Glomerular visceral epithelial cell (primary cell): ENCODE measurements at regions not wholly inside any gene's neighbourhood (a gene's known extent, or its start where the extent isn't known, plus 50 kb on each side); places are given as distances from the start of the nearest gene placed in this dataset.

Experiments
- DNase-seq: peaks from one replicate; pipeline ENCODE4 v3.0.0-alpha.2; 2016; ENCODE audit errors: extremely low spot score

DNA sequence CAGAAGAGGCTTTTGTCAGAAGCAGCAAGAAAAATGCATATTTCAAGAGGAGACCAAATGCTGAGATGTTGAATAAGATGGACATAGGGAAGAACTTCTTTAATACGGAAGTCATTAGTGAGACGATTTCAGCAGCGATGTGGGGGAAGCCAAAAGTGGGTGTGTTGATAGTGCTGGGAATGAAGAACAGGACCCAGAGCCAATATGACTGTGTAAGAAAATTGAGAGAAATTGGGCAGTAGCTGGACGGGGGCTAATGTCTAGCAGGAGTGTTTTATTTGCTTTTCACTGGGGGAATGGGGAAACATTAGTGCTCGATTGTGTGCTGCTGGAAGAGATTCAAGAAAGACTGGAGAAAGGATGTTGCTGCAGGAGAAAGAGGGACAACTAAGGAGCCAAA is 788.7 kb upstream of the KLHL29 start:
- DNase-seq = no peak

DNA sequence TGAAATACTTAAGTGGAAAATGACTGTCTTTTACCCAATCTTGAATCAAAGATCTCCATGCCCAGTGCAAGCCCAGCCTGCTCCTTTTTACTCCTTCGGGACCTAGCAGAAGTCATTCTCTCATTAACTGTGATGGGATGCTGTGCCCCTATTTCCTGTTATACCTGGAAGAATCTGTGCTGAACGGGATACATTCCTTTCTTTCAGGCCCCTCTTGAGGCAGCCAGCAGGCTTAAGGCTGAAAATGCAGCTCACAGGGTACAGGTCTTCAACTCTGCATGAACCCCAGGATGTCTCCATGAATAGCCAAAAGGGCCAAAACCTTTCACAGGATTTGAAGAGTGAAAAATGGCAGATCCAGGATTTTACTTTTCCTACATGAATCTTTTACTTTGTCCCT is 784.8 kb upstream of the KLHL29 start:
- no peak for DNase-seq

DNA sequence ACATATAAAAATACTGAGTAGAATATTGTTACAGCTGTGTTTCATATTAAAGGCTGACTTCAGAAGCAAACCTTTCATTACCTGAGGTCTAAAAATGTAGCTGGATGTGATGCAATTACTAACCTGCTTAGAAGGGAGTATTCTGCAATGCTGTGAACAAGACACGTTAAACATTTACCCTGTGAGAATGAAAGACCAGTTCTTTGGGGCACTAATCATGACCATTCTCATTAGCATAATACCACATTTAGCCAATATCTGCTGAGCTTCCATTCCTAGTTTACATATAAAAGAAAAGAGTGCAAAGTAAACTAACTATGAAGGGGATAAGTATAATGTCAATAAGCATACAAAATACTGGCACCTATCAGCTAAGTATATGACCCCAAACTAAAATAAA is 784.0 kb upstream of the KLHL29 start:
- no peak for DNase-seq

DNA sequence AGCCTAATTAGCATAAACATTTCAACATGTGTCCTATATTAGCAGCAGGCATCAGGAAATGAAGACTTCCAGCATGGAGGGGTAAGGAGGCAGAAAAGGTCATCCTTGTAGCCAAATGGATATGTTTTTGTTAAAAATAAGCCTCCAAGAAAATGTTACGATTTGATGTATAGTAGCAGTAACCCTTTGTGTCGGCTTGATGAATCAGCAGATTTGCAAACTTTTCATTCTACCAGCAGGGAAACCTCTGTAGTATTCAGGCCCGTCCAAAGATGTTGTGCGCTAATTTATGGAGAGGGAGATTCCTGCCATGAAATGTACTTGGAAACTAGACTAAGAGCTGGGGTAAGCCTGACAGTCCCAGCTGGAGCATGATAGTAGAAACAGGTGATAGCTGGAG is 780.8 kb upstream of the KLHL29 start:
- DNase-seq = no peak

DNA sequence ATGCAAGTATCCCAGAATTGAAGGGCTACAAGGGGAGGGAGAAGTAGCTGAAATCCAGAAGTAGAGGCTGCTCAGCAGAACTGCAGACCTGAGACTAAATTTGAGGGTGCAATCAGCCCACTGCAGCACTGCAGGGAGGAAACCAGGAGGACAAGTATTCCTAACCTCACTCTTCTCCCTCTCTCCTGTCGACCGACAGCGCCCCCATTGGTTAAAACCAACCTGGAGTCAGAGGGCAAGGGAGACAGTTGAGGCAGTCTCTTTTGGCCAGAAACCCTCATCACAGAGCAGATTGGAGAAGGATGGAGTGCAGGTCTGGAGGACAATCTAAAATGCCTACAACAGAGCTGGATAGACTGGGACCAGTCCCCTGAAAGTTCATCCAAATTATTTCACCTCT is 768.9 kb upstream of the KLHL29 start:
- no peak for DNase-seq

DNA sequence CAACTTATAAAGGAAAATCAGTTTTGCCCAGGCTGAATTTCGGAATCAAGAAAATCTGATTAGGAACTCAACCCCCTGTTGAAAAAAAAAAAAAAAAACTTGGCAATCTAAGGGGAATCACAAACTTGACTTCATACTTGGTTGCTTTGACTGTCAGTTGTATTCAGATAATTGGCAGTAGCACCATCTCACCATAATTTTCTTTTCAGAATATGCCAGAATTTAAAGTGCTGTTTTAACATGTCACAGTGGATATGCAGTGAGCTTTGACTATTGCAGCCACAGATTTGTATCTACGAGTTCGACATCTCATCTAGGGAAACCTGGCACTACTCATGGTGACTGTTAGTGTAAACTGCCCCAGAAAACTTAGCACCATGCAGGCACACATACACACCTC is 761.4 kb upstream of the KLHL29 start:
- DNase-seq = no peak

DNA sequence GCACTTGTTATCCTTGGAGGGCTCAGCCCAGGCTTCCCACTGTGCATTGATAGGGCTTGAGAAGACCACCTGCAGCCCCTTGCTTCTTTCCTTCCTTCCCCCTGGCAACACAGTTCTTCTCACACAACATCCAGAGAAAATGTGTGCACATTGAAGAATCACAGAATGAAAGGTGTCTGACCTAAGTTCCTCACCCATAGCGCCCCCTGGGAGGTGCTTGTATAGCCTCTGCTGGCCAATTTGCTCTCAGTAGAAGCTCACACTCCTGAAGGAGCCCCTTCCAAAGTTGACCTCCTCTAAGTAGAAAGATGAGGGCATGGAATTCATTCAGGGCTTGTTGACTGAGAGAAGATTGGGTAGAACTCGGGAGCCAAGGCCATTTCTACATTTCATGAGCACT is 758.4 kb upstream of the KLHL29 start:
- DNase-seq = no peak

DNA sequence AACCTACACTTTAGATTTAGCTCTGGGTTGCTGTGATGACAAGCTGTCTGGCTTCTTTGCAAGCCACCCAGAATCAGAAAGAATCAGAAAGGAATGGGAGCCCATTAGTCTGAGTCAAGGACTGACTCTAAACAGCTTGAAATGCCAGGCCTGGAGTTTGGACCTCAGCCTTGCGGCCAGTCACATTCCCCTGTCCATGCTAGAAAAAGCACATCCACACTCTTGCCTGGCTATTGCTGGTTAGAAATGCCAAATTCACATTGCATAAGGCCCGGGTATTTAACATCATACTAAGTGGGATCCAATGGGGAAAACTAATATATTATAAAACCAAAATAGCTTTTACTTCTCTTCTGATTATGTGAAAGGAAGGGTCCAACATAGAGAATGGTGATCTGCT is 756.8 kb upstream of the KLHL29 start:
- DNase-seq = no peak

DNA sequence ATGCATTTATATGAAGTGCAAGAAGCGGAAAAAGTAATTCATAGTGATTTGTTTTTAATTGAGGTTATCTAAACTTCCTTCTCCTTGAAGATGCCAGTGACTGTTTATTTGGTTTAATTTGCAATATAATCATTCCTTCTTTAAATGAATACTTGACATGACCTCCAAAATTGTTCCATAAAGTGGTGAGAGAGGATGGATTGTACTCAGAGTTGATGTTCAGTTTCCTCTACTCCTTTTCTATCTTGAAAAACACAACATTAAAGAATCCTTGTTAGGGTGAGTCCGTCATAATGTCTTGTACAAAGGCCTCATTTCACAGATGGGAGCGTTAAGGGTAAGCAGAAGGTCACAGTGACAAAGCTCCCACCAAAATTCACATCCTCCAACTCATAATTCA is 756.1 kb upstream of the KLHL29 start:
- no peak for DNase-seq

DNA sequence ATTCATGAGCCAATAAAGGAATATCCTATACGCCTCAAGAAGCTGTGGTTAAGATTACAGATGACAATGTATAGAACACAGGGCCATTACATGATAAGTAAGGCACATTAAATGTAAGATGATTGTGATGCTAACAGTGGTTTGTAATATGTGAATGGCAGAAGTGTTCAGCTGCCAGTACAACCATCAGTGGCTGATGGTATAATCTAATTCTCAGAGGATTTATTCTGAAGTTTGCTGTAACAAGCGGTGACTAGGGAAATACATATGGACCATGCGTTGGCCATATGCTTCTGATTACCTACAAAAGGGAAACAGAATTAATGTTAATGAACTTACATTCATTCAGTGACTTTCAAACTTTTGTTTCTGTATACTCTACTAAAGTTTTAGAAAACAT is 750.8 kb upstream of the KLHL29 start:
- DNase-seq = no peak

DNA sequence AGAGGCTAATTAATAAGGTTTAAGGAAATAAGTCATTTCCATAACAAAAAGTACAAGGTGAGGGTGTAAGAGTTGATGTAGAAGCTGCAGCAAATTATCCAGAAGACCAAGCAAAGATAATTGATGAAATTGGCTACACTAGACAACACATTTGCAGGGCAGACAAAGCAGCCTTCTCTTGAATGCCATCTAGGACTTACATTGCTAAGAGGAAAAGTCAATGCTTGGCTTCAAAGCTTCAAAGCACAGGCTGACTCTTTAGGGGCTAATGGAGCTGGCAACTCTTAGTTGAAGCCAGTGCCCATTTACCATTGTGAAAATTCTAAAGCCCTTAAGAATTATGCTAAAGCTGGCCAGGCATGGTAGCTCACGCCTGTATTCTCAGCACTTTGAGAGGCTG is 728.6 kb upstream of the KLHL29 start:
- DNase-seq = no peak

DNA sequence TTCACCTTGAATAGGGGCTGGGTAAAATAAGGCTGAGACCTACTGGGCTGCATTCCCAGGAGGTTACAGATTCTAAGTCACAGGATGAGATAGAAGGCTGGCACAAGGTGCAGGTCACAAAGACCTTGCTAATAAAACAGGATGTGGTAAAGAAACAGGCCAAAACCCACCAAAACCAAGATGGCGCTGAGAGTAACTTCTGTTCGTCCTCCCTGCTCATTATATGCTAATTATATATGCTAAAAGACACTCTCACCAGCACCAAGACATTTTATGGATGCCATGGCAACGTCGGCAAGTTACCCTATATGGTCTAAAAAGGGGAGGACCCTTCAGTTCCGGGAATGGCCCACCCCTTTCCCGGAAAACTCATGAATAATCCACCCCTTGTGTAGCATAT is 711.5 kb upstream of the KLHL29 start:
- DNase-seq = no peak

DNA sequence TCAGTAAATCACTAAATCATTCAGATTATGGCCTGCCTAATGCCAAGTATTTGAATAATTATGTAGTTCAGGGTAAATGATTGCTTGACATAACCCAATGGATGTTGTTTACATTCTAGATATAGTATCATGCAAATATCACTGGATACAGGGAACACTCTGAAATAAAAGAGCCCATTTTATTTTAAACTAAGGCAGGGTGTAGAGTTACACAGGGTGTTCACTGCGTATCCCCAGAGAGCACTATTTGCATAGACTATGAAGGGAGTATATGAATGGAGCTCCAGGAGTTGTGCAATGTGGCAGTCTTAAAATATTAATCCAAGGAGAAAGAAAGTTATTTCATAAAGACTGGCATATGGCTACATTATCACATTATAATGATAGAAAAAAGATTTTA is 701.1 kb upstream of the KLHL29 start:
- DNase-seq = no peak

DNA sequence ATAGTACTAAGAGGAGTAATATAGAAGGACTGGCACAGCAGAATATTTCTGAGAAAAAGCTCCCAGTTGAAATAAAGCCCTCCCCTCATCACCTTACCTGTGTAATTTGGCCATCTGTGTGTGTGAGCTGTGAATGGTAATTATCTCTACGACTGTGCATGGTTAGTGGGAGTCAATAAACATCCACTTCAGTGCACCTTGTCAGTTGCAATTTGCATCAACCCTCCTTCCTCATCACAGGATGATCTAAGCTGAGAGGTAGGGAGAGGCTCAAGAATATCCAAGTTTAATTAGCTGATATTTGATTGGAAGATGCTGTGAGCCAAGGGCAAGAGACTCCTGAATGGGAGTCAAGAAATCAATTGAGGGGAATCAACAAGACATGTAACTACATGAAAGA is 694.9 kb upstream of the KLHL29 start:
- DNase-seq = no peak

DNA sequence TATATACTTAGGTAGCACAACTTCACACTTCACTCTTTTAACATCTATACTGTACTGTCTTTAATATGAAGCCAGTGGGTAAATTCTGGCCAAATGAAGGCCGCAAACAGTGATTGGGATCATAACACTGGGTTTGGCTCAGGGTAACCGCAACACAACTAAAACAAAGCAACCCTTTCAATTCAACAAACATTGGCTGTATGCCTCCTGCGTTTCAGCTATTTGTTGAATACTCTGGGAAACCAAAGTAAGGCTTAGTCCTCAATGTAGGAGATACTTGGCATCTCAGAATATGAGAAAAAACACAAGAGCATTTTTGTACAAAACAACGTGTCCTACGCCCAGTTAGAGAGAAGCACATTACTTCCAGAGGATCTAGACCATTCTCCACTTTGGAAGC is 693.3 kb upstream of the KLHL29 start:
- DNase-seq = no peak

DNA sequence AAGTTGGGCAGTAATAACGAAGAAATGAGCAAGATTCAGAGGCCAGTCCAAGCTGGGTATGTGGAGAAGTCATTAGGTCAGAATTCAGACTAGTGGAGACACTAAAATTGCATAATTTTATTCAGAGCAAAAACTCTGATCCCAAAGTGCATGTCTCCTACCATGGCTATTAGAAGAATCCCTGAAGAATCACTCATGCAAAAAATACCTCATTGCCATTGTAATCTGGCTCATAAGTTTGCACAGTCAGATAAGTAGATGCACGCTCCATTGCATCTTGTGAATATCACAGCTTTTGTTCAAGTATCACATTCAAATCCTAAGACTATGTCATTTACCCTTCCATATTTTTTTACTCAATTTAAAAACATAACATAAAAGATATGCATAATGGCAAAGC is 692.2 kb upstream of the KLHL29 start:
- no peak for DNase-seq

DNA sequence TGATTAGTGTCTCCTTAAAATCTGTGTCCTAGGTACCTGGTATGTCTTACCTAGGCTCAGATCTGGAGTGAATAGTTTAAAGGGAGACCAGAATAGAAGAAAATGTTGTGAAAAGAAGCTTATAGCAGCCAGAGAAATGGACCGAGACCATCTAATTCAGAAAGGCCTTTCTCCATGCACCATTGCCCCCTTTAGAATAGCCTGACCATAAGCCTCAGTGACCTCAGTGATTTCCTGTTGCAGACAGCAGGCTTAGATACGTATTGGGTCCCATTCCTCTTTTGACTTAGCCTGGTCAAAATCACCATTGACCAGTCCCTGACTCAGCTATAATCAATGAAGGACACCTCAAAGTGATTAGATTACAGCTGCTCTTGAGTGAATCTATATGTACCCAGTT is 690.7 kb upstream of the KLHL29 start:
- DNase-seq = no peak

DNA sequence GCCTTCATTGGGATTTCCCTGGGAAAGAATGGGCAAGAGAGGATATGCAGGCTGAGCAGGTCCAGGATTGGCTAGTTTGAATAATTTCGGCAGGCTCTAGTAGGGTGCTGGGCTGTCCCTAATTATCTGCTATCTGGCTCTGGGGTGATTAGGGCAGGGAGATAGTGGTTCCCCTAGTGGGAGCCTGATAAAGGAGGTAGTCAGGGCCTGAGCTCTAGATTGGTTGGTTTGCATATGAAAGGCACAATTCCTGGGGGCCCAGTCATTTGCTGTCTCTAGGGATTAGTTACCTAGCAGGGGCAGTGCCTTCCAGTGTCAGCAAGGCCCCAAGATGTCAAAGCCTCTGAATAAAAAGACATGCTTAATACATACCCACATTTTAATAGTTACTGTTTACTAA is 690.1 kb upstream of the KLHL29 start:
- DNase-seq = no peak

DNA sequence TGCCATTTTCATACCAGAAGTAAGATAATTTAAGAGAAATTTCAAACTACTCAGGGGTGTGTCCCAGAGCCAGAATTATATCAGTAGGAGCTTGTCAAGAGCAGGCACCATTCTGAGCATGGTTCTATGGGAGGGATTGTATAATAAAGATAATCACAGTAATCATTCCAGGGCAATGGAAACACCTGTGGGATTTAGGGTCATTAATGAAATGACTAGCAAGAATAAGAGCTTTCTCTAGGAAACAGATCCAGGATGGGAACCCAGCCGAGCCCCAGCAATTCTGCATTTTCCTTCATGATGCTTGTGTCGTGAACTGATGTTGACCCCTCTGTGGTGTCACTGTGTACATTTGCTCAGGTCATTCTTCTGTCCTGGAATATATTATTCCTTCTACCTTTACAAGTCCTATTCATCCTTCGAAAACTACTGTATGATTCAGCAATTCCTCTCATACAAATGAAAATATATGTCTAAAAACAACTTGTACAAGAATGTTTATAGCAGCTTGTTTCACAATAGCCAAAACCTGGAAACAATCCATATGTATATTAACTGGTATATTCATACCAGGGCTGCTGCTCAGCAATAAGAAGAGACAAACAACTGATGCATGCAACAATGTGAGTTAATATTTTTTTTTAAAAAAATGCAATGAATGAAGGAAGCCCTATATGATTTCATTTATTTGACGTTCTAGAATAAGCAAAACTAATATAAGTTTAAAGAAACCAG is 687.8 kb upstream of the KLHL29 start:
- DNase-seq = no peak

DNA sequence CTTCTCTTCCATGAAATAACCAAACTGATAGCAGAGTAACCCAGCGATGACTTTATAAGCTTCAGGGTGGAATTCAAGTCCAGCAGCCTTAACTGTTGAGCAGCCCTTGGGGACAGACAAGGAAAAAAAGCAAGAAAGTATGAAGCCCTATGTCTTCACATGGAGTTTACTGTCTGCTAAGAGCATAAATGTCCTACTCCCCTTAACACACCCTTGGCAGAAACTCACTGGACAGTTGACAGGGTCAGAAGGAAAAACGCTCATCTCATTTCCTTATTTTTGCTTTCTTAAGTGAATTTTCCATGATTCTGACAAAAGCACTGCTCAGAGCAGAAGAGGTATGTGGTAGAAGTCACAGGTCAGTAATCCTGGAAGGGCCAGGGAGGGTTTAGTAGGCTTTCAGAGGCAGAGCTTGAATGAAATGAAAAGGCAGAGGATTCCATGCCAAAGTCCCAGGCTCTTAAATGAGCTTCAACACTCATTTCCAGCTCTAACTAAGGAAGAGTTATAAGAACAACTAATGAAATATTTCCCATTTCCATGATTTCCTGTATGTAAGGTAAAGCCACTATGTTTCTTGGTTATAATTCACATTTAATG is 683.3 kb upstream of the KLHL29 start:
- no peak for DNase-seq

DNA sequence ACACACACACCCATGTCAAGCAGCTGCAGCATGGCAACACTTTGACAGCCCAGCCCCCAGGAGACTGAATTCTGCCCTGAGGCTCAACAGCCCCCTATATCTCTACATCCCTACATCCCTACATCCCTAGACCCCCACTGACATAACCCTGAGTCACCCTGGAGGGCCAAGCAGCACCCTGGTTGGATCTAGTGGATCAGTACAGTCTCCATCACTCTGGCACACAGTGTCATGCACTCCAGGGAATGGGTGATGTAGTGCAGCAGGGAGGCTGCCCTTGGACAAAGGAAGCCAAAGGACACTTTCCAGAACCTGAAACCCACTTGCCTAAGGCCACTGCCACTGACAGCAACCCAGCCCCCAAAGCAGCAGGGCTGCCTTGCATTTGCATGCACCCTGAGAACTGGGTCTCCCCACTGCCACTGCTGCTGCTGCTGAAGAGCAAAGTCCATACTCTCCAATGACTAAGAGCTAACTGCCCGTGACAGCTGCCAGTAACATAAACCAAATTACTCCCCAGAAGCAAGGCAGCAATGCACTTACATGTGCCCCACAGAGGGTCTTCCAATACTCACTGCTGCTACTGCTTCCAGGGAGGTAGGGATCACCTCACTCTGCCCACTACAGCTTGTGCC is 681.6 kb upstream of the KLHL29 start:
- no peak for DNase-seq

DNA sequence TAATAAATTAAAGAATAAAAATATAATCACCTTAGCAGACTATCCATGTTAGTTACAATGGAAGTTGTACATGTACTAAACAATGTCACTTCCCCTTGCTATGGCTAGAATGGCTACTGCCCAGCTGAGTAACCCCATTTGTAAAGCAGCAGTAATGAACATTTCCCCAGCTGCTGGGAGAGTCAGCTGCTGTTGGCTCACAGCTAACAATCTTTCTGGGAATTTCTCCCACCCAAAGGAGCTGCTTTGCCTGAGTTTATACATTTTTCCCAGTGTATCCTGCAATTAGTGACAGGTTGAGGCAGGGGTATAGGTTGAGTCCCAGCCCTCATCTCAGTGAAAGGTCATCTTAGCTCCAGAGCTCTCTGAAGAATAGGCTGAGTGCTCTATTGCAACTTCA is 665.6 kb upstream of the KLHL29 start:
- DNase-seq = no peak

DNA sequence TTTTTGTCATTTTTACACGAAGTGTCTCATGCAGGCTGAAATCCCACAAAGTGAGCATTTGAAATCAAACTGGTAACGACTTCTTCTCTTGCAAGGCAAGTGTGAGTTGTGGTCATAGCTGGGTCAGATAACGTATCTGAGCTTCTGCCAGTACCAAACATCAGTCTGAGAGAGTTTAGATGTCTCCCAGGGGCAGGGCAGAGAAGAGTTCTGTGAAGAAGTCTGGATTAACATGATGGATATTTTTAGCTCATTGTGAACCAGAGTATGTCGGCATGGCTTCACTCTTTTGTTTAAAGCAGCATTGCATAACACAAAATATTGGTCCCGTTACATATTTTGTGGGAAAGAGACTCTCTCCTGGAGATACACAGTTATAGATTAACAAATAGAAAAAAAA is 655.5 kb upstream of the KLHL29 start:
- DNase-seq = no peak
